Nephron progenitor cell (in vitro differentiated cells): ENCODE measurements at regions not wholly inside any gene's neighbourhood (a gene's known extent, or its start where the extent isn't known, plus 50 kb on each side); places are given as distances from the start of the nearest gene placed in this dataset.

Source experiments
- DNase-seq: peaks from one replicate; pipeline ENCODE4 v3.0.0; 2021
- H3K27ac Mint-ChIP-seq: 2 replicates; pipeline ENCODE4 v1.8.0; 2021; ENCODE audit warnings: mild to moderate bottlenecking, moderate library complexity, mixed read lengths
- H3K27me3 Mint-ChIP-seq: 2 replicates; pipeline ENCODE4 v1.8.0; 2021; ENCODE audit warnings: mild to moderate bottlenecking, low read depth, mixed read lengths; ENCODE audit not compliant: poor library complexity
- H3K36me3 Mint-ChIP-seq: 2 replicates; pipeline ENCODE4 v1.8.0; 2021; ENCODE audit warnings: low read depth, mixed read lengths
- H3K4me1 Mint-ChIP-seq: 2 replicates; pipeline ENCODE4 v1.8.0; 2021; ENCODE audit warnings: mixed read lengths
- H3K4me3 Mint-ChIP-seq: 2 replicates; pipeline ENCODE4 v1.8.0; 2021; ENCODE audit warnings: mild to moderate bottlenecking, moderate library complexity, mixed read lengths
- H3K9me3 Mint-ChIP-seq: 2 replicates; pipeline ENCODE4 v1.8.0; 2021; ENCODE audit warnings: mild to moderate bottlenecking, moderate library complexity, mixed read lengths
- CTCF ChIP-seq: fragments of 200-600 bp; sonication (generic); IDR thresholded peaks from 2 replicates; pipeline ENCODE4 v1.5.0; 2021; ENCODE audit warnings: antibody characterized with exemption

- H3K4me1 Mint-ChIP-seq = peaks cover 45% of the 10 kb centered on the region
- H3K9me3 Mint-ChIP-seq = no peaks in the 10 kb centered on the region
- H3K27me3 Mint-ChIP-seq = peaks cover 24% of the 10 kb centered on the region
- peak overlapping the region; percentile 24 for H3K4me3 Mint-ChIP-seq
- DNase-seq = no peak
- TF ChIP-seq CTCF = peak; percentile 15
- H3K36me3 Mint-ChIP-seq = no peaks in the 10 kb centered on the region
- no peak overlapping the region for H3K27ac Mint-ChIP-seq
These were observed 80.1 kb upstream of the EMX2 start for GRCh38 chr10:117462424-117462792.

GRCh38 chr10:117461766-117462423 lies 80.7 kb upstream of the EMX2 start:
- Mint-ChIP-seq H3K36me3 (no peaks in the 10 kb centered on the region), H3K4me1 (peaks cover 48% of the 10 kb centered on the region), H3K9me3 (no peaks in the 10 kb centered on the region), H3K27me3 (peaks cover 20% of the 10 kb centered on the region), H3K27ac (no peak overlapping the region), H3K4me3 (peak overlapping the region; percentile 24)
- peak; percentile 51 for DNase-seq
- no peak for TF ChIP-seq CTCF

- peaks cover 48% of the 10 kb centered on the region for H3K4me1 Mint-ChIP-seq
- no peak for DNase-seq
- no peak for TF ChIP-seq CTCF
- peaks cover 16% of the 10 kb centered on the region for H3K27me3 Mint-ChIP-seq
- H3K36me3 Mint-ChIP-seq = no peaks in the 10 kb centered on the region
- no peak overlapping the region for H3K27ac Mint-ChIP-seq
- no peaks in the 10 kb centered on the region for H3K9me3 Mint-ChIP-seq
- no peak overlapping the region for H3K4me3 Mint-ChIP-seq
These were observed 81.4 kb upstream of the EMX2 start for GRCh38 chr10:117460846-117461765.

DNA sequence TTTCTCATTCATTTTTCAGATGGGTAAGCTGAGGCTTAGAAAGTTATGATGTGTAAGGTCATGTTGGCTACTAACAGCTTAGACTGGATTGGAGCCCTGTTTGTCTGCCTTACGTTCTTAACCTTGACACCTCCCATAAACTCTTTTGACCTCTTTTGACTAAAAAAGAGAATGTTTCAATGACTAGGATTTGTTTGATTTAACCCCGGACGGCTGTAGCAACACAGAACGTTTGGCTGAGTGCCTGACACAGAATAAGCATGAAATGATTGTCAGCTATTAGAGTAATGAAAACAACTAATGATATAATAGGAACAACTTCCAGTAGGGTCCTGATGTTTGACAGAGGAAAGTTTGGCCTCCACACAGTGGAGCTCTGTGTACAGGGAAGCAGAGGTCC lies 83.3 kb upstream of the PDZD8 start:
- no peak for DNase-seq
- TF ChIP-seq CTCF = no peak
- Mint-ChIP-seq H3K9me3 (peaks cover 6% of the 10 kb centered on the region), H3K4me1 (peaks cover 48% of the 10 kb centered on the region), H3K27me3 (peaks cover 11% of the 10 kb centered on the region), H3K4me3 (no peak overlapping the region), H3K27ac (no peak overlapping the region), H3K36me3 (peaks cover 2% of the 10 kb centered on the region)

- no peak for TF ChIP-seq CTCF
- Mint-ChIP-seq H3K4me3 (no peak overlapping the region), H3K27me3 (peaks cover 11% of the 10 kb centered on the region), H3K36me3 (peaks cover 7% of the 10 kb centered on the region), H3K9me3 (peaks cover 12% of the 10 kb centered on the region), H3K27ac (no peak overlapping the region), H3K4me1 (peaks cover 48% of the 10 kb centered on the region)
- DNase-seq = no peak
These were observed 82.7 kb upstream of the PDZD8 start for GRCh38 chr10:117457932-117458331.
